HepG2 (cell line): ENCODE measurements at regions not wholly inside any gene's neighbourhood (a gene's known extent, or its start where the extent isn't known, plus 50 kb on each side); places are given as distances from the start of the nearest gene placed in this dataset.

Experiments used
- ATAC-seq: fragments of 200-7000 bp; cut with Tn5 transposase; 3 replicates; pipeline ENCODE4 v1.9.1; 2020; ENCODE audit warnings: mild to moderate bottlenecking, moderate library complexity
- BruUV-seq: library from RNA; stranded (reverse); fragments of 400-500 nt; replicated peaks from 2 replicates; lab custom pipeline; 2021; lab: Mats Ljungman, UMichigan
- CTCF ChIA-PET: fragments of 300-600 bp; formaldehyde crosslinking; extraction: SDS; loops from one replicate; lab custom pipeline; 2021; ENCODE audit warnings: low total read pairs, inconsistent platforms, low intra/inter-chr PET ratio; lab: Yijun Ruan, JAX
- POLR2A ChIA-PET: fragments of 350-600 bp; sonication (Branson Sonifier 250); formaldehyde crosslinking; loops from one replicate; lab custom pipeline; 2020; ENCODE audit warnings: antibody characterized with exemption, inconsistent platforms; lab: Yijun Ruan, JAX
- DNase-seq: peaks from one replicate; pipeline ENCODE4 v3.0.0-alpha.2; 2015; ENCODE audit warnings: low spot score
- FAIRE-seq: peaks from 3 replicates; lab custom pipeline; 2011; peaks lifted over from hg19 to GRCh38; lab: Jason Lieb, UNC
- H2AFZ ChIP-seq: one replicate; pipeline ENCODE4 v1.6.1; 2011; ENCODE audit warnings: low read length, inconsistent platforms
- H3K27ac ChIP-seq: fragments of 300-600 bp; 3 replicates; pipeline ENCODE4 v1.8.0; 2011; ENCODE audit warnings: mixed run types, mild to moderate bottlenecking, mixed read lengths, low read length, inconsistent platforms; ENCODE audit not compliant: insufficient read depth; ENCODE audit errors: extremely low read length
- H3K27me3 ChIP-seq, 2 experiments: fragments of 200-600 bp in 1 of 2; 2 replicates in 1 of 2; 3 replicates in 1 of 2; pipeline versions ENCODE4 v1.6.0 to v1.8.0; 2011; ENCODE audit warnings: low read length in 2 of 2, mild to moderate bottlenecking in 2 of 2, moderate library complexity in 2 of 2, inconsistent platforms in 1 of 2; ENCODE audit not compliant: insufficient read depth in 2 of 2, control insufficient read depth in 1 of 2
- H3K36me3 ChIP-seq, 2 experiments: fragments of 200-600 bp in 1 of 2; replicated peaks in 1 of 2; 2 replicates in 1 of 2; 3 replicates in 1 of 2; pipeline versions ENCODE4 v1.5.1 to v1.8.0; 2011; ENCODE audit warnings: low read length in 2 of 2, inconsistent platforms in 1 of 2; ENCODE audit not compliant: insufficient read depth in 2 of 2, control insufficient read depth in 1 of 2
- H3K4me1 ChIP-seq: 2 replicates; pipeline ENCODE4 v1.5.1; 2012; ENCODE audit warnings: low read length, inconsistent platforms; ENCODE audit not compliant: insufficient read depth
- H3K4me2 ChIP-seq: 2 replicates; pipeline ENCODE4 v1.6.0; 2011; ENCODE audit warnings: low read depth, low read length, inconsistent platforms
- H3K4me3 ChIP-seq, 3 experiments: fragments of 200-600 bp in 1 of 3; sonication (generic), shearing (Covaris generic) in 1 of 3; replicated peaks in 1 of 3; 2 replicates each; pipeline ENCODE4 v1.5.1; 2011 to 2016; ENCODE audit warnings: low read length in 3 of 3, inconsistent platforms in 2 of 3, low read depth in 2 of 3, mild to moderate bottlenecking in 2 of 3, control low read depth in 1 of 3, mixed read lengths in 1 of 3; ENCODE audit not compliant: insufficient read depth in 1 of 3
- H3K79me2 ChIP-seq: one replicate; pipeline ENCODE4 v1.6.1; 2011; ENCODE audit warnings: low read length, inconsistent platforms; ENCODE audit not compliant: insufficient read depth
- H3K9ac ChIP-seq: 2 replicates; pipeline ENCODE4 v1.6.0; 2011; ENCODE audit warnings: mild to moderate bottlenecking, low read depth, low read length, inconsistent platforms; ENCODE audit not compliant: insufficient read depth
- H3K9me3 ChIP-seq: 2 replicates; pipeline ENCODE4 v1.5.1; 2012; ENCODE audit warnings: mild to moderate bottlenecking, low read length
- H4K20me1 ChIP-seq: 2 replicates; pipeline ENCODE4 v1.6.0; 2011; ENCODE audit warnings: inconsistent platforms, mild to moderate bottlenecking, low read length, moderate library complexity; ENCODE audit not compliant: insufficient read depth
- BATF2 ChIP-seq: sonication (generic); formaldehyde crosslinking; IDR thresholded peaks from 2 replicates; pipeline ENCODE4 v1.8.0; 2022; ENCODE audit warnings: mild to moderate bottlenecking, missing genetic modification reagents, moderate library complexity
- CREM ChIP-seq, 2 experiments: sonication (generic) in 1 of 2; formaldehyde crosslinking in 1 of 2; IDR thresholded peaks; 2 replicates each; pipeline versions ENCODE4 v1.4.0 to v1.6.1; 2016 to 2020; ENCODE audit warnings: antibody characterized with exemption in 1 of 2, mild to moderate bottlenecking in 1 of 2, missing genetic modification reagents in 1 of 2
- DNMT3B ChIP-seq: conservative IDR thresholded peaks from 2 replicates; pipeline ENCODE4 v1.6.1; 2016; ENCODE audit warnings: missing biosample characterization, control low read depth
- DZIP1 ChIP-seq: sonication (generic); formaldehyde crosslinking; IDR thresholded peaks from 2 replicates; pipeline ENCODE4 v1.5.0; 2020; ENCODE audit warnings: mild to moderate bottlenecking, missing genetic modification reagents
- HDAC1 ChIP-seq: sonication (generic); formaldehyde crosslinking; IDR thresholded peaks from 2 replicates; pipeline ENCODE4 v1.5.1; 2020; ENCODE audit warnings: mild to moderate bottlenecking, missing genetic modification reagents
- IKZF1 ChIP-seq: fragments of 450-650 bp; IDR thresholded peaks from 2 replicates; pipeline ENCODE4 v1.7.1; 2016
- IRF2 ChIP-seq: IDR thresholded peaks from 2 replicates; pipeline ENCODE4 v1.6.1; 2018; ENCODE audit warnings: missing genetic modification reagents, missing compliant biosample characterization
- LBX2 ChIP-seq: sonication (generic); formaldehyde crosslinking; IDR thresholded peaks from 2 replicates; pipeline ENCODE4 v1.5.0; 2020; ENCODE audit warnings: missing genetic modification reagents, mild to moderate bottlenecking, borderline replicate concordance
- MBNL3 ChIP-seq: fragments of 250-450 bp; sonication (Bioruptor Pico); conservative IDR thresholded peaks from 2 replicates; pipeline ENCODE4 v1.8.0; 2022; ENCODE audit warnings: mild to moderate bottlenecking, inconsistent platforms
- ZNF354B ChIP-seq: sonication (generic); formaldehyde crosslinking; IDR thresholded peaks from 2 replicates; pipeline ENCODE4 v1.8.0; 2022; ENCODE audit warnings: mild to moderate bottlenecking, missing genetic modification reagents
- ZNF367 ChIP-seq: sonication (generic); formaldehyde crosslinking; IDR thresholded peaks from 2 replicates; pipeline ENCODE4 v1.4.0; 2020; ENCODE audit warnings: missing genetic modification reagents, borderline replicate concordance
- ZNF451 ChIP-seq: sonication (generic); formaldehyde crosslinking; IDR thresholded peaks from 2 replicates; pipeline ENCODE4 v1.5.0; 2020; ENCODE audit warnings: mild to moderate bottlenecking, missing genetic modification reagents
- ZNF547 ChIP-seq: sonication (generic); formaldehyde crosslinking; IDR thresholded peaks from 2 replicates; pipeline ENCODE4 v1.5.1; 2020; ENCODE audit warnings: mild to moderate bottlenecking, missing genetic modification reagents
- ZNF607 ChIP-seq: sonication (generic); formaldehyde crosslinking; IDR thresholded peaks from 2 replicates; pipeline ENCODE4 v1.5.1; 2020; ENCODE audit warnings: missing genetic modification reagents, mild to moderate bottlenecking, borderline replicate concordance
- WGBS: methylation state at CpG from one replicate; pipeline ENCODE4 v1.1.6; 2017; ENCODE audit warnings: low lambda C conversion rate; 5-methylcytosine and 5-hydroxymethylcytosine counted together
- in situ Hi-C: cut with HindIII; loops from 2 replicates; pipeline ENCODE4 v1.10.0; 2017; ENCODE audit warnings: low pct_unique_long_range_greater_than_20kb; ENCODE audit not compliant: extremely low pct_ligation_motif_present
- intact Hi-C: fragments of 100-400 bp; cut with micrococcal nuclease; formaldehyde crosslinking; loops from one replicate; pipeline ENCODE4 v1.10.0; 2022; ENCODE audit not compliant: unreplicated experiment

GRCh38 chr1:60875138-60875537, 207.2 kb upstream of the NFIA start:
- H3K4me1 ChIP-seq = no peaks in the 10 kb centered on the region
- H3K36me3 ChIP-seq = no peaks in the 10 kb centered on the region
- no peaks in the 10 kb centered on the region for H3K9me3 ChIP-seq
- BruUV-seq = no TSS peak
- POLR2A ChIA-PET = no interaction called here
- no peaks in the 10 kb centered on the region for H3K79me2 ChIP-seq
- DNase-seq = no peak
- H2AFZ ChIP-seq = no peak overlapping the region
- H3K9ac ChIP-seq = no peak overlapping the region
- H3K4me3 ChIP-seq = no peak overlapping the region
- CTCF ChIA-PET = no interaction called here
- intact Hi-C loops = no loop called here
- no peak overlapping the region for H3K4me2 ChIP-seq
- WGBS = 0% methylated on average over 1 of the region's 1 CpG
- TF ChIP-seq HDAC1 = no peak
- TF ChIP-seq MBNL3 = no peak
- TF ChIP-seq DNMT3B (CRISPR knock-in tag) = no peak
- TF ChIP-seq ZNF607 = no peak
- TF ChIP-seq ZNF367 (CRISPR knock-in tag) = no peak
- no peak for TF ChIP-seq ZNF354B
- TF ChIP-seq ZNF451 (CRISPR knock-in tag) = no peak
- TF ChIP-seq ZNF547 (CRISPR knock-in tag) = no peak
- TF ChIP-seq DZIP1 = no peak
- TF ChIP-seq BATF2 (CRISPR knock-in tag) = no peak
- TF ChIP-seq IRF2 (CRISPR knock-in tag) = no peak
- no peak for TF ChIP-seq LBX2 (CRISPR knock-in tag)
- no peak for TF ChIP-seq IKZF1
- no peak for TF ChIP-seq CREM (IDR thresholded peaks at IDR 0.05)
- TF ChIP-seq CREM (CRISPR knock-in tag; IDR thresholded peaks at IDR 0.05) = no peak
- TF ChIP-seq, all 625 proteins: peak for 0
- ATAC-seq (no peak), FAIRE-seq (no peak)
- H4K20me1 ChIP-seq = no peaks in the 10 kb centered on the region
- in situ Hi-C loops = no loop called here
- H3K27me3 ChIP-seq = no peaks in the 10 kb centered on the region; a peak in 1 of 5 replicates
- no peak overlapping the region for H3K27ac ChIP-seq
